ENCODE measurements at regions not wholly inside any gene's neighbourhood (a gene's known extent, or its start where the extent isn't known, plus 50 kb on each side); places are given as distances from the start of the nearest gene placed in this dataset.

DNA sequence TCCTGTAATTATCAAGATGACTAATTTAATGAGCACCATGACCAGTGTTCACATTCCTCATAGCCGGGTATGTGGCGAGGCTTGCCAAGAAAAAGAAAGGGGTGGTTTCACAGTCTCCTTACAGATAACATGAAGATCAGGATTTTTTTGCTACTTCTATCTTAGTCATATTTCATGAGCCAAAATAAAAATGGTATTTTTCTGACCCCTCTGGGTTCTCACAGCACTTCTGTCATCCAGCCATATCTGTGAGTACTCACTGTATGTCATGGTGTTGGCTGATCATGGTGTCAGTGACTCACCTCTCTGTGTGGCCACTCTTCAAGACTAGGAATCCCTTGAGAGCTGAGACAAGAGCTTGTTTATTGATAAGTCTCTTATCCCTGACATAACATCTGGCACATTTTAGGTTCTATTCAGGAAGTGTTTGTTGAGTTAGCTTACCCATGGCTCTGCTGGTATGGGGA is 130.5 kb upstream of the LMCD1 start:
- no peaks in the 10 kb centered on the region for H3K79me2 ChIP-seq (ENCODE audit: control insufficient read depth, insufficient read depth, low read length)
- H3K4me1 ChIP-seq (ENCODE audit: control insufficient read depth, extremely low read depth, insufficient read depth, low read length) = peaks cover 2% of the 10 kb centered on the region
- H3K9ac ChIP-seq (ENCODE audit: insufficient read depth, low read length) = no peak overlapping the region
- TF ChIP-seq EZH2 (IDR thresholded peaks at IDR 0.05; ENCODE audit: low read length, missing control alignments) = no peak
- TF ChIP-seq, protein P1, sequence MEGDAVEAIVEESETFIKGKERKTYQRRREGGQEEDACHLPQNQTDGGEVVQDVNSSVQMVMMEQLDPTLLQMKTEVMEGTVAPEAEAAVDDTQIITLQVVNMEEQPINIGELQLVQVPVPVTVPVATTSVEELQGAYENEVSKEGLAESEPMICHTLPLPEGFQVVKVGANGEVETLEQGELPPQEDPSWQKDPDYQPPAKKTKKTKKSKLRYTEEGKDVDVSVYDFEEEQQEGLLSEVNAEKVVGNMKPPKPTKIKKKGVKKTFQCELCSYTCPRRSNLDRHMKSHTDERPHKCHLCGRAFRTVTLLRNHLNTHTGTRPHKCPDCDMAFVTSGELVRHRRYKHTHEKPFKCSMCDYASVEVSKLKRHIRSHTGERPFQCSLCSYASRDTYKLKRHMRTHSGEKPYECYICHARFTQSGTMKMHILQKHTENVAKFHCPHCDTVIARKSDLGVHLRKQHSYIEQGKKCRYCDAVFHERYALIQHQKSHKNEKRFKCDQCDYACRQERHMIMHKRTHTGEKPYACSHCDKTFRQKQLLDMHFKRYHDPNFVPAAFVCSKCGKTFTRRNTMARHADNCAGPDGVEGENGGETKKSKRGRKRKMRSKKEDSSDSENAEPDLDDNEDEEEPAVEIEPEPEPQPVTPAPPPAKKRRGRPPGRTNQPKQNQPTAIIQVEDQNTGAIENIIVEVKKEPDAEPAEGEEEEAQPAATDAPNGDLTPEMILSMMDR (conservative IDR thresholded peaks at IDR 0.05 in 1 of 2, IDR thresholded peaks at IDR 0.05 in 1 of 2; ENCODE audit: low read depth in 1 of 2, low read length in 2 of 2) = no peak
- H3K36me3 ChIP-seq (ENCODE audit: control insufficient read depth, insufficient read depth, low read length) = no peaks in the 10 kb centered on the region
- no peaks in the 10 kb centered on the region for H3K27me3 ChIP-seq (ENCODE audit: control insufficient read depth, insufficient read depth, low read length)
- H4K20me1 ChIP-seq (ENCODE audit: control insufficient read depth, extremely low read depth, insufficient read depth, low read length) = no peaks in the 10 kb centered on the region
- H2AFZ ChIP-seq (ENCODE audit: low read length) = no peak overlapping the region
- H3K4me2 ChIP-seq (ENCODE audit: extremely low read depth, insufficient read depth, low read length) = no peak overlapping the region
- H3K27ac ChIP-seq (ENCODE audit: insufficient read depth, low read length) = no peak overlapping the region
- DNase-seq (ENCODE audit: low read depth in 2 of 2) = peak; percentile 78 to 95
- no peaks in the 10 kb centered on the region for H3K9me3 ChIP-seq (ENCODE audit: control insufficient read depth, insufficient read depth, low read depth, low read length)
- no peak overlapping the region for H3K4me3 ChIP-seq (replicated peaks in 1 of 4; ENCODE audit: control extremely low read depth in 1 of 4, insufficient read depth in 1 of 4, low read depth in 3 of 4, low read length in 4 of 4)

DNA sequence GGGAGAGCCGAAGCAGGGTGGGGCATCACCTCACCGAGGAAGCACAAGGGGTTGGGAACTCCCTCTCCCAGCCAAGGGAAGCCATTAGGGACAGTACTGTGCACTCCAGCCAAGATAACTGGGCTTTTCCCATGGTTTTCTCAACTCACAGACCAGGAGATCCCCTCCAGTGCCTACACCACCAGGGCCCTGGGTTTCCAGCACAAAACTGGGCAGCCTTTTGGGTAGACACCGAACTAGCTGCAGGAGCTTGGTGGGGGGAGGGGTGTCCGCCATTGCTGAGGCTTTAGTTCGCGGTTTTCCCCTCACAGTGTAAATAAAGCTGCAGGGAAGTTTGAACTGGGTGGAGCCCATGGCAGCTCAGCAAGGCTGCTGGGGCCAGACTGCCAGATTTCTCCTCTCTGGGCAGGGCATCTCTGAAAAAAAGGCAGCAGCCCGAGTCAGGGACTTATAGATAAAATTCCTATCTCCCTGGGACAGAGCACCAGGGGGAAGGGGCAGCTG is 129.6 kb upstream of the LMCD1 start:
- Histone ChIP-seq H3K27me3 (ENCODE audit: control insufficient read depth, insufficient read depth, low read length) (no peaks in the 10 kb centered on the region), H2AFZ (ENCODE audit: low read length) (no peak overlapping the region)

DNA sequence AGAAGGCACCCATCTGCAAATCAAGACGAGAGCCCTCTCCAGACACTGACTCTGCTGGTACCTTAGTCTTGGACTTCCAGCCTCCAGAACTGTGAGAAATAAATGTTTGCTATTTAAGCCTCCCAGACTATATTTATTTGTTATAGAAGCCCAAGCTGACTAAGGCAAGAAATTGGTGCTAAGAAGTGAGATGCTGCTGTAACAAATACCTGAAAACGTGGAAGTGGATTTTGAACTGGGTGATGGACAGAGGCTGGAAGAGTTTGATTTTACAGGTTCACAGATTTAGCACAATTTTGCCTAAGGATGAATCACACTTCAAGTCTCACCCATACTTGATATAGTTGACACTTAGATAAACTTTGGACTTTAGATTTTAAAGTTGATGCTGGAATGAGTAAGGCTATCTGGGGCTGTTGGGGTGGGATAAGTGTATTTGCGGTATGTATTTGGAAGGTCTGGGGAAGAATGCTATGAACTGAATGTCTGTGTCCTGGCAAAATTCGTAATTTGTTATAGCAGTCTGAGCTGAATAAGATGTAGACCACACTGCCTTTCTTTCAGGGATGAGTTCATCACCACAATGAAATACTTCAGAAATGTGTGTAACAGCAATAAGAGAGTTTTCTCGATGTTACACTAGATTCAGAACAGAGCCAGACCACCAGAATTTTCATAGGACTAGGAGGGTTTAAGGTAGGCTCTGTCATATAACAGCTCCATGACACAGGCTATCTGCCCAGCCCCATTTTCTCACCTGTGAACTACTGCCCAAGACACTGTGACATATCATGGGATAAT is 120.5 kb upstream of the LMCD1 start:
- no peaks in the 10 kb centered on the region for H4K20me1 ChIP-seq (ENCODE audit: control insufficient read depth, extremely low read depth, insufficient read depth, low read length)
- H3K4me3 ChIP-seq (replicated peaks in 1 of 4; ENCODE audit: control extremely low read depth in 1 of 4, insufficient read depth in 1 of 4, low read depth in 3 of 4, low read length in 4 of 4) = no peak overlapping the region
- H3K36me3 ChIP-seq (ENCODE audit: control insufficient read depth, insufficient read depth, low read length) = no peaks in the 10 kb centered on the region
- H3K9me3 ChIP-seq (ENCODE audit: control insufficient read depth, insufficient read depth, low read depth, low read length) = no peaks in the 10 kb centered on the region
- no peaks in the 10 kb centered on the region for H3K79me2 ChIP-seq (ENCODE audit: control insufficient read depth, insufficient read depth, low read length)
- DNase-seq (ENCODE audit: low read depth in 2 of 2) = peak in 1 of 2 donors; percentile 51
- H3K27ac ChIP-seq (ENCODE audit: insufficient read depth, low read length) = no peak overlapping the region
- H3K4me1 ChIP-seq (ENCODE audit: control insufficient read depth, extremely low read depth, insufficient read depth, low read length) = no peaks in the 10 kb centered on the region
- H2AFZ ChIP-seq (ENCODE audit: low read length) = no peak overlapping the region
- H3K4me2 ChIP-seq (ENCODE audit: extremely low read depth, insufficient read depth, low read length) = no peak overlapping the region
- no peak for TF ChIP-seq EZH2 (IDR thresholded peaks at IDR 0.05; ENCODE audit: low read length, missing control alignments)
- TF ChIP-seq, protein P1 (conservative IDR thresholded peaks at IDR 0.05 in 1 of 2, IDR thresholded peaks at IDR 0.05 in 1 of 2; ENCODE audit: low read depth in 1 of 2, low read length in 2 of 2) = no peak
- H3K9ac ChIP-seq (ENCODE audit: insufficient read depth, low read length) = no peak overlapping the region
- H3K27me3 ChIP-seq (ENCODE audit: control insufficient read depth, insufficient read depth, low read length) = peaks cover 4% of the 10 kb centered on the region

More for the DNA sequence above, 129.6 kb upstream of the LMCD1 start:
- H3K9ac ChIP-seq (ENCODE audit: insufficient read depth, low read length) = no peak overlapping the region
- H3K79me2 ChIP-seq (ENCODE audit: control insufficient read depth, insufficient read depth, low read length) = no peaks in the 10 kb centered on the region
- H3K4me1 ChIP-seq (ENCODE audit: control insufficient read depth, extremely low read depth, insufficient read depth, low read length) = peaks cover 2% of the 10 kb centered on the region
- H3K4me2 ChIP-seq (ENCODE audit: extremely low read depth, insufficient read depth, low read length) = no peak overlapping the region
- no peaks in the 10 kb centered on the region for H3K9me3 ChIP-seq (ENCODE audit: control insufficient read depth, insufficient read depth, low read depth, low read length)
- TF ChIP-seq EZH2 (IDR thresholded peaks at IDR 0.05; ENCODE audit: low read length, missing control alignments) = no peak
- TF ChIP-seq, protein P1 (conservative IDR thresholded peaks at IDR 0.05 in 1 of 2, IDR thresholded peaks at IDR 0.05 in 1 of 2; ENCODE audit: low read depth in 1 of 2, low read length in 2 of 2) = no peak
- DNase-seq (ENCODE audit: low read depth in 2 of 2) = peak in 1 of 2 donors; percentile 34
- H3K4me3 ChIP-seq (replicated peaks in 1 of 4; ENCODE audit: control extremely low read depth in 1 of 4, insufficient read depth in 1 of 4, low read depth in 3 of 4, low read length in 4 of 4) = no peak overlapping the region
- H4K20me1 ChIP-seq (ENCODE audit: control insufficient read depth, extremely low read depth, insufficient read depth, low read length) = no peaks in the 10 kb centered on the region
- no peak overlapping the region for H3K27ac ChIP-seq (ENCODE audit: insufficient read depth, low read length)
- H3K36me3 ChIP-seq (ENCODE audit: control insufficient read depth, insufficient read depth, low read length) = no peaks in the 10 kb centered on the region
